Upper lobe of left lung (tissue), 6 donors: ENCODE measurements at regions not wholly inside any gene's neighbourhood (a gene's known extent, or its start where the extent isn't known, plus 50 kb on each side); places are given as distances from the start of the nearest gene placed in this dataset.
A peak's percentile ranks its signal among the peaks of the same experiment; 100 is the strongest.

Source experiments
- ATAC-seq, 2 donors: fragments of 200-7000 bp; cut with Tn5 transposase; one replicate each; pipeline ENCODE4 v1.9.1; 2022; ENCODE audit warnings: mild to moderate bottlenecking in 2 of 2, moderate library complexity in 2 of 2; ENCODE audit not compliant: low FRiP score in 2 of 2
- DNase-seq, 2 donors: peaks; one replicate each; pipeline ENCODE4 v3.0.0-alpha.2; 2019 to 2020
- H3K27ac ChIP-seq, 4 donors: fragments of 200-600 bp; sonication (generic); one replicate each; pipeline ENCODE4 v1.5.1; 2016 to 2019
- H3K27me3 ChIP-seq, 4 donors: fragments of 200-600 bp; sonication (generic); one replicate each; pipeline ENCODE4 v1.5.1; 2017 to 2019
- H3K36me3 ChIP-seq, 4 donors: fragments of 200-600 bp; sonication (generic); one replicate each; pipeline ENCODE4 v1.5.1; 2016 to 2019
- H3K4me1 ChIP-seq, 4 donors: fragments of 200-600 bp; sonication (generic); one replicate each; pipeline ENCODE4 v1.5.1; 2018 to 2019
- H3K4me3 ChIP-seq, 4 donors: fragments of 200-600 bp; sonication (generic); one replicate each; pipeline ENCODE4 v1.5.1; 2017 to 2019; ENCODE audit warnings: mild to moderate bottlenecking in 2 of 4, moderate library complexity in 1 of 4
- H3K9me3 ChIP-seq, 4 donors: fragments of 200-600 bp; sonication (generic); one replicate each; pipeline ENCODE4 v1.5.1; 2018 to 2019
- EP300 ChIP-seq, 4 donors: sonication (generic); formaldehyde crosslinking; IDR thresholded peaks; one replicate each; pipeline ENCODE4 v1.5.1; 2017; ENCODE audit warnings: antibody characterized with exemption in 4 of 4, control low read depth in 2 of 4
- POLR2A ChIP-seq, 4 donors: fragments of 450-650 bp; IDR thresholded peaks; one replicate each; pipeline ENCODE4 v1.5.1; 2016 to 2017; ENCODE audit warnings: antibody characterized with exemption in 4 of 4, mild to moderate bottlenecking in 2 of 4
- POLR2AphosphoS5 ChIP-seq, 2 donors: sonication (generic); formaldehyde crosslinking; IDR thresholded peaks; one replicate each; pipeline ENCODE4 v1.5.1; 2017; ENCODE audit warnings: antibody characterized with exemption in 2 of 2
- WGBS, 2 donors: methylation state at CpG; one replicate each; pipeline ENCODE4 v1.1.5; 2017 to 2018; 5-methylcytosine and 5-hydroxymethylcytosine counted together
- TF ChIP-seq, protein P1 (sequence below), 6 experiments: fragments of 450-650 bp in 4 of 6; fragments of 200-600 bp in 2 of 6; sonication (generic) in 2 of 6; IDR thresholded peaks; one replicate each; pipeline ENCODE4 v1.5.1; 2016 to 2019; ENCODE audit warnings: antibody characterized with exemption in 6 of 6
- donor health status: DM: no; HTN: no; CAD: no; lungs with moderate emphysema.
- donor health status: DM: no; HTN: yes; CAD: no; lungs with severe emphysema.

GRCh38 chr5:154669402-154669801 lies 85.8 kb upstream of the LARP1 start:
- Histone ChIP-seq H3K27ac (no peak overlapping the region), H3K27me3 (no peaks in the 10 kb centered on the region), H3K4me1 (no peaks in the 10 kb centered on the region), H3K4me3 (no peak overlapping the region), H3K36me3 (no peaks in the 10 kb centered on the region), H3K9me3 (peaks cover 0 to 17% (median 11%) of the 10 kb centered on the region in 4 donors)
- WGBS, 2 donors = 92 to 94% methylated on average over 7 of the region's 7 CpGs
- no peak for DNase-seq
- TF ChIP-seq EP300 (IDR thresholded peaks at IDR 0.05) = no peak
- no peak for TF ChIP-seq POLR2A (IDR thresholded peaks at IDR 0.05)
- TF ChIP-seq POLR2AphosphoS5 (IDR thresholded peaks at IDR 0.05) = no peak
- TF ChIP-seq, protein P1, sequence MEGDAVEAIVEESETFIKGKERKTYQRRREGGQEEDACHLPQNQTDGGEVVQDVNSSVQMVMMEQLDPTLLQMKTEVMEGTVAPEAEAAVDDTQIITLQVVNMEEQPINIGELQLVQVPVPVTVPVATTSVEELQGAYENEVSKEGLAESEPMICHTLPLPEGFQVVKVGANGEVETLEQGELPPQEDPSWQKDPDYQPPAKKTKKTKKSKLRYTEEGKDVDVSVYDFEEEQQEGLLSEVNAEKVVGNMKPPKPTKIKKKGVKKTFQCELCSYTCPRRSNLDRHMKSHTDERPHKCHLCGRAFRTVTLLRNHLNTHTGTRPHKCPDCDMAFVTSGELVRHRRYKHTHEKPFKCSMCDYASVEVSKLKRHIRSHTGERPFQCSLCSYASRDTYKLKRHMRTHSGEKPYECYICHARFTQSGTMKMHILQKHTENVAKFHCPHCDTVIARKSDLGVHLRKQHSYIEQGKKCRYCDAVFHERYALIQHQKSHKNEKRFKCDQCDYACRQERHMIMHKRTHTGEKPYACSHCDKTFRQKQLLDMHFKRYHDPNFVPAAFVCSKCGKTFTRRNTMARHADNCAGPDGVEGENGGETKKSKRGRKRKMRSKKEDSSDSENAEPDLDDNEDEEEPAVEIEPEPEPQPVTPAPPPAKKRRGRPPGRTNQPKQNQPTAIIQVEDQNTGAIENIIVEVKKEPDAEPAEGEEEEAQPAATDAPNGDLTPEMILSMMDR (IDR thresholded peaks at IDR 0.05) = no peak
- ATAC-seq = no peak

DNA sequence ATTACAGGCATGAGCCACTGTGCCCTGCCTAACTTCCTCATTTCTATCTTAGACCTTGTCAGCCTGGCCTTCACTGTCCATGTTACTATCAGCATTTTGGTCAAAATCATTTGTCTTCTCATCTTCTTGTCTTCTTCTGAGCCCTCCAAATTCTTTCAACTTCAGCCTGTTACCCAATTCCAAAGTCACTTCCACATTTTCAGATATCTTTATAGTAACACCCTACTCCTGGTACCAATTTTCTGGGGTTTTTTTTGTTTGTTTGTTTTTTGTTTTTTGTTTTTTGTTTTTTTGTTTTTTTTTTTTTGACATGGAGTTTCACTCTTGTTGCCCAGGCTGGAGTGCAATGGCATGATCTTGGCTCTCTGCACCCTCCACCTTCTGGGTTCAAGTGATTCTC lies 90.3 kb upstream of the LARP1 start:
- no peak for DNase-seq
- H3K4me1 ChIP-seq = no peaks in the 10 kb centered on the region
- H3K4me3 ChIP-seq = no peak overlapping the region
- no peak for ATAC-seq
- no peak for TF ChIP-seq EP300 (IDR thresholded peaks at IDR 0.05)
- no peak for TF ChIP-seq POLR2AphosphoS5 (IDR thresholded peaks at IDR 0.05)
- TF ChIP-seq, protein P1 (IDR thresholded peaks at IDR 0.05) = no peak
- TF ChIP-seq POLR2A (IDR thresholded peaks at IDR 0.05) = no peak
- no peaks in the 10 kb centered on the region for H3K36me3 ChIP-seq
- H3K9me3 ChIP-seq = peaks cover 0 to 19% (median 14%) of the 10 kb centered on the region in 4 donors
- no peaks in the 10 kb centered on the region for H3K27me3 ChIP-seq
- no peak overlapping the region for H3K27ac ChIP-seq

DNA sequence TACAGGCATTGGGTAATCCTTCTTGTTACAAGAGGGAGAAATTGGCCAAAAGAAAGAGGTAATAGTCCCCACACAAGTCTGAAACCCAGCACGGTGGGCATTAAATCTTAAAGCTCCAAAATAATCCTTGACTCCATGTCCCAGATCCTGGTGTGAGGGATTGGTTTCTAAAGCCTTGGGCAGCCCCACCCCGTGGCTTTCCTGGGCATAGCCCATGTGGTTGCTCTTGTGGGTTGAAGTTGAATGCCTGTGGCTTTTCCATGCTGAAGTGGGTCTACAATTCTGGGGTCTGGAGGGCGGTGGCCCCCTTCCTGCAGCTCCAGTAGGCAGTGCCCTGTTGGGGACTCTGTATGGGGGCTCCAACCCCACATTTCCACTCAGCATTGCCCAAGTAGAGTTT lies 91.8 kb upstream of the LARP1 start:
- Histone ChIP-seq H3K36me3 (no peaks in the 10 kb centered on the region), H3K27me3 (no peaks in the 10 kb centered on the region), H3K4me1 (no peaks in the 10 kb centered on the region), H3K4me3 (no peak overlapping the region), H3K27ac (no peak overlapping the region), H3K9me3 (peaks cover 0 to 19% (median 13%) of the 10 kb centered on the region in 4 donors)
- ATAC-seq = no peak
- 75 to 80% methylated on average over 3 of the region's 3 CpGs for WGBS, 2 donors
- DNase-seq = no peak
- TF ChIP-seq EP300 (IDR thresholded peaks at IDR 0.05) = no peak

DNA sequence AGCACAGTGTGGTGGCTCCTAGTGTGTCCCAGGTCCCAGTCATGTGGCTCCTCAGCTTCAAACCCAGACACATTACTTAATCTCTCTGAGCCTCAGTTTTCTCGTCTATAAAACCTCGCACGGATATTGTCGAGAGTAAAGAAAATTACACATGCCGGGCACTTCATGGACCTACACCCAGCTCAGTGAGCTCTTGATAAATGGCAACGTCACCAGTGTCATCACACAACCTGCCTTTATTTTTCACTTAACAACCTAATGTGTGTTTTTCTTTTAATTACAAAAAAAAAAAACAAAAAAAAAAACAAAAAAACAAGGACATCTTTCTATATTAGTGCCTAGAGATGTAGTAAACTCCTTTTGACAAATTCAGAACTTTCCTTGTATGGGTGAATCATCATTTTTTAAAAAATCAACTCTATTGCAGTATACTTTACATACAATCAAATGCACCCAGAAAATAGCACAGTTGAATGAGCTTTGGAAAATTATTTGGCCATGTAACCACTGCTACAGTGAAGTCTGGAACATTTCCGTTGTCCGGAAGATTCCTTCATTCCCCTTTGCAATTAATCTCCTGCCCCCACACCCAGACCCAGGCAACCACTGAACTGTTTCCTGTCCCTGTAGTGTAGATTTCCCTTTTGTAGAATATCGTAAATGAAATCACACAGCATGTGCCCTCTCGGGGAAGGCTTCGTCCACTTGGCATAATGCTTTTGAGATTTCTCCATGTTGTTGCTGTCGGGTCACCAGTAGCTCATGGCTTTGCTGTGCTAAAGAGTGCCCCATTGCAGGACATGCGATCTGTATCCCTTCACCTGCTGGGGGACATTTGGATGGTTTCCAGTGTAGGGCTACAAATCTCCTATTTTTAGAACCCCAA lies 100.4 kb upstream of the LARP1 start:
- ATAC-seq (peak in 1 of 2 donors; percentile 38), DNase-seq (no peak)
- Histone ChIP-seq H3K27ac (peak overlapping the region in 3 of 4 donors; percentile 49 to 65 (median 54)), H3K27me3 (no peaks in the 10 kb centered on the region), H3K36me3 (no peaks in the 10 kb centered on the region), H3K9me3 (no peaks in the 10 kb centered on the region), H3K4me3 (peak overlapping the region in 1 of 4 donors; percentile 2), H3K4me1 (peaks cover 0 to 18% (median 13%) of the 10 kb centered on the region in 4 donors)
- 55 to 56% methylated on average over 12 to 13 of the region's 13 CpGs for WGBS, 2 donors
- TF ChIP-seq POLR2AphosphoS5 (IDR thresholded peaks at IDR 0.05) (no peak), EP300 (IDR thresholded peaks at IDR 0.05) (no peak)

GRCh38 chr5:154653764-154654485 lies 101.3 kb upstream of the LARP1 start:
- peak in 1 of 2 donors; percentile 25 for ATAC-seq

More at GRCh38 chr5:154653764-154654485, 101.3 kb upstream of the LARP1 start:
- no peak for DNase-seq
- WGBS, 2 donors = 12 to 36% methylated on average over 2 to 4 of the region's 4 CpGs
- H3K9me3 ChIP-seq = no peaks in the 10 kb centered on the region
- H3K27me3 ChIP-seq = no peaks in the 10 kb centered on the region
- no peaks in the 10 kb centered on the region for H3K36me3 ChIP-seq
- peak overlapping the region in 3 of 4 donors; percentile 49 to 65 (median 54) for H3K27ac ChIP-seq
- TF ChIP-seq, protein P1 (IDR thresholded peaks at IDR 0.05) = no peak
- no peak for TF ChIP-seq EP300 (IDR thresholded peaks at IDR 0.05)
- no peak for TF ChIP-seq POLR2AphosphoS5 (IDR thresholded peaks at IDR 0.05)
- TF ChIP-seq POLR2A (IDR thresholded peaks at IDR 0.05) = no peak
- H3K4me3 ChIP-seq = peak overlapping the region in 1 of 4 donors; percentile 2
- H3K4me1 ChIP-seq = peaks cover 0 to 18% (median 13%) of the 10 kb centered on the region in 4 donors
